Fibroblast of lung (primary cell): ENCODE measurements at regions not wholly inside any gene's neighbourhood (a gene's known extent, or its start where the extent isn't known, plus 50 kb on each side); places are given as distances from the start of the nearest gene placed in this dataset.

Experiments
- DNase-seq, 2 donors: peaks; one replicate each; pipeline versions ENCODE4 v3.0.0 to v3.0.0-alpha.2; 2010; ENCODE audit warnings: low read depth in 2 of 2
- H2AFZ ChIP-seq: 2 replicates; pipeline ENCODE4 v1.5.1; 2012; ENCODE audit warnings: low read length, control low read depth, inconsistent platforms
- H3K27ac ChIP-seq: 2 replicates; pipeline ENCODE4 v1.5.1; 2011; ENCODE audit warnings: low read length, control low read depth; ENCODE audit not compliant: insufficient read depth
- H3K27me3 ChIP-seq: 2 replicates; pipeline ENCODE4 v1.5.1; 2011; ENCODE audit warnings: mild to moderate bottlenecking, low read length; ENCODE audit not compliant: control insufficient read depth, insufficient read depth
- H3K36me3 ChIP-seq: 2 replicates; pipeline ENCODE4 v1.5.1; 2011; ENCODE audit warnings: low read length; ENCODE audit not compliant: control insufficient read depth, insufficient read depth
- H3K4me1 ChIP-seq: 2 replicates; pipeline ENCODE4 v1.5.1; 2011; ENCODE audit warnings: low read length; ENCODE audit not compliant: control insufficient read depth, insufficient read depth; ENCODE audit errors: extremely low read depth
- H3K4me2 ChIP-seq: 2 replicates; pipeline ENCODE4 v1.5.1; 2011; ENCODE audit warnings: low read length, control low read depth; ENCODE audit not compliant: insufficient read depth; ENCODE audit errors: extremely low read depth
- H3K4me3 ChIP-seq, 4 experiments: fragments of 200-600 bp in 1 of 4; sonication (generic) in 1 of 4; replicated peaks in 1 of 4; 2 replicates each; pipeline ENCODE4 v1.5.1; 2011 to 2016; ENCODE audit warnings: low read length in 4 of 4, low read depth in 3 of 4, mild to moderate bottlenecking in 3 of 4, control low read depth in 2 of 4, inconsistent platforms in 1 of 4, mixed read lengths in 1 of 4; ENCODE audit not compliant: insufficient read depth in 1 of 4; ENCODE audit errors: control extremely low read depth in 1 of 4
- H3K79me2 ChIP-seq: 2 replicates; pipeline ENCODE4 v1.5.1; 2012; ENCODE audit warnings: mild to moderate bottlenecking, low read length, inconsistent platforms; ENCODE audit not compliant: control insufficient read depth, insufficient read depth
- H3K9ac ChIP-seq: 2 replicates; pipeline ENCODE4 v1.5.1; 2011; ENCODE audit warnings: mild to moderate bottlenecking, low read length, control low read depth; ENCODE audit not compliant: insufficient read depth
- H3K9me3 ChIP-seq: 2 replicates; pipeline ENCODE4 v1.5.1; 2012; ENCODE audit warnings: low read depth, low read length; ENCODE audit not compliant: control insufficient read depth, insufficient read depth
- H4K20me1 ChIP-seq: 2 replicates; pipeline ENCODE4 v1.5.1; 2011; ENCODE audit warnings: low read length; ENCODE audit not compliant: control insufficient read depth, insufficient read depth; ENCODE audit errors: extremely low read depth
- CTCF ChIP-seq, 2 donors: IDR thresholded peaks in 1 of 2; conservative IDR thresholded peaks in 1 of 2; 1 replicate in 1 of 2; 2 replicates in 1 of 2; pipeline ENCODE4 v1.5.1; 2011 to 2012; ENCODE audit warnings: low read length in 2 of 2, control low read depth in 1 of 2, inconsistent platforms in 1 of 2, low read depth in 1 of 2, mild to moderate bottlenecking in 1 of 2
- EZH2 ChIP-seq: IDR thresholded peaks from 2 replicates; pipeline ENCODE4 v1.5.1; 2012; ENCODE audit warnings: low read length, control low read depth, mild to moderate bottlenecking; ENCODE audit errors: missing control alignments

- Histone ChIP-seq H2AFZ (no peak overlapping the region), H4K20me1 (no peaks in the 10 kb centered on the region), H3K4me1 (no peaks in the 10 kb centered on the region), H3K36me3 (no peaks in the 10 kb centered on the region), H3K79me2 (no peaks in the 10 kb centered on the region), H3K4me2 (no peak overlapping the region), H3K9ac (no peak overlapping the region), H3K9me3 (no peaks in the 10 kb centered on the region), H3K27ac (no peak overlapping the region), H3K4me3 (no peak overlapping the region), H3K27me3 (no peaks in the 10 kb centered on the region)
- no peak for TF ChIP-seq EZH2
- no peak for TF ChIP-seq CTCF (conservative IDR thresholded peaks at IDR 0.05 in 1 of 2, IDR thresholded peaks at IDR 0.05 in 1 of 2; ENCODE audit: low read depth in 1 of 2, low read length in 2 of 2)
- DNase-seq = no peak
Observed at GRCh38 chr3:146921693-146922092, 316.5 kb upstream of the PLSCR5 start.

GRCh38 chr3:146914409-146914808 lies 309.3 kb upstream of the PLSCR5 start:
- no peaks in the 10 kb centered on the region for H3K9me3 ChIP-seq
- TF ChIP-seq EZH2 (no peak), CTCF (conservative IDR thresholded peaks at IDR 0.05 in 1 of 2, IDR thresholded peaks at IDR 0.05 in 1 of 2; ENCODE audit: low read depth in 1 of 2, low read length in 2 of 2) (no peak)
- H2AFZ ChIP-seq = no peak overlapping the region
- no peak overlapping the region for H3K27ac ChIP-seq
- no peaks in the 10 kb centered on the region for H3K27me3 ChIP-seq
- H3K4me3 ChIP-seq = no peak overlapping the region
- H3K4me1 ChIP-seq = no peaks in the 10 kb centered on the region
- H3K36me3 ChIP-seq = no peaks in the 10 kb centered on the region
- no peak overlapping the region for H3K9ac ChIP-seq
- H4K20me1 ChIP-seq = no peaks in the 10 kb centered on the region
- no peak overlapping the region for H3K4me2 ChIP-seq
- no peak for DNase-seq
- H3K79me2 ChIP-seq = no peaks in the 10 kb centered on the region

GRCh38 chr3:146912241-146913015 lies 307.3 kb upstream of the PLSCR5 start:
- no peaks in the 10 kb centered on the region for H3K27me3 ChIP-seq
- peak in 1 of 2 donors; percentile 46 for DNase-seq
- TF ChIP-seq CTCF (conservative IDR thresholded peaks at IDR 0.05 in 1 of 2, IDR thresholded peaks at IDR 0.05 in 1 of 2; ENCODE audit: low read depth in 1 of 2, low read length in 2 of 2) (no peak), EZH2 (no peak)
- H3K27ac ChIP-seq = no peak overlapping the region
- no peak overlapping the region for H3K9ac ChIP-seq
- no peaks in the 10 kb centered on the region for H3K9me3 ChIP-seq
- H3K4me2 ChIP-seq = no peak overlapping the region
- peak overlapping the region; percentile 5 for H2AFZ ChIP-seq
- no peaks in the 10 kb centered on the region for H3K4me1 ChIP-seq
- no peaks in the 10 kb centered on the region for H3K36me3 ChIP-seq
- H4K20me1 ChIP-seq = no peaks in the 10 kb centered on the region
- no peaks in the 10 kb centered on the region for H3K79me2 ChIP-seq
- peak overlapping the region in 1 of 4 experiments; percentile 3 for H3K4me3 ChIP-seq
